ENCODE measurements at regions not wholly inside any gene's neighbourhood (a gene's known extent, or its start where the extent isn't known, plus 50 kb on each side); places are given as distances from the start of the nearest gene placed in this dataset.

DNA sequence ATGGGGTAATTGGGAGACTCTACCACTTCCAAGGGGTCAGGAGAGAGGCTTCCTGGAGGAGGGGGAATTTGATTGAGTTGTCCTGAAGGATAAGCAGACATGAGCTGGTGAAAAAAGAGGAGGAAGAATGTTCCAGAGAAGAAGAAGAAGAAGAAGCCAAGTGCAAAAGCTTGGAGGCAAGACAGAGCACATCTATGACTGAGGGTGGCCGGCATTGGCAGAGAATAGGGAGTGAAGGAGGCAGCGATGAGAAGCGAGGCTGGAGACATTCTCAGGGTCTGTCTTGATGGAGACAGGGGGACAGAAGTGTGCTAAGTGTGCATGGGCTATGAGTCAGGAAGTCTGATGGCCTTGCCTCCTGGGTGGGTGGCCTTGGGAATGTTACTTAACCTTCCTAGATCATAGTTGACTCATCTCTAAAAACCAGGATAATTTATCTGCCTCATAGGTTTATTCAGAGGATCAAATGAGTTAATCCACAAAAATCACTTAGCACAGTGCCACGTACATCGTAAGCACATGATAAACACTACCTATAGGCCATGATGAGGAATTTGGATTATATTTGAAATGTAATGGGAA, 171.7 kb downstream of the ABCC12 start:
- no peak for TF ChIP-seq POLR2A (IDR thresholded peaks at IDR 0.05; ENCODE audit: low read depth)
- TF ChIP-seq POLR2AphosphoS5 (IDR thresholded peaks at IDR 0.05): no peak
- TF ChIP-seq, protein P1, sequence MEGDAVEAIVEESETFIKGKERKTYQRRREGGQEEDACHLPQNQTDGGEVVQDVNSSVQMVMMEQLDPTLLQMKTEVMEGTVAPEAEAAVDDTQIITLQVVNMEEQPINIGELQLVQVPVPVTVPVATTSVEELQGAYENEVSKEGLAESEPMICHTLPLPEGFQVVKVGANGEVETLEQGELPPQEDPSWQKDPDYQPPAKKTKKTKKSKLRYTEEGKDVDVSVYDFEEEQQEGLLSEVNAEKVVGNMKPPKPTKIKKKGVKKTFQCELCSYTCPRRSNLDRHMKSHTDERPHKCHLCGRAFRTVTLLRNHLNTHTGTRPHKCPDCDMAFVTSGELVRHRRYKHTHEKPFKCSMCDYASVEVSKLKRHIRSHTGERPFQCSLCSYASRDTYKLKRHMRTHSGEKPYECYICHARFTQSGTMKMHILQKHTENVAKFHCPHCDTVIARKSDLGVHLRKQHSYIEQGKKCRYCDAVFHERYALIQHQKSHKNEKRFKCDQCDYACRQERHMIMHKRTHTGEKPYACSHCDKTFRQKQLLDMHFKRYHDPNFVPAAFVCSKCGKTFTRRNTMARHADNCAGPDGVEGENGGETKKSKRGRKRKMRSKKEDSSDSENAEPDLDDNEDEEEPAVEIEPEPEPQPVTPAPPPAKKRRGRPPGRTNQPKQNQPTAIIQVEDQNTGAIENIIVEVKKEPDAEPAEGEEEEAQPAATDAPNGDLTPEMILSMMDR (IDR thresholded peaks at IDR 0.05): no peak

Measured in esophagus muscularis mucosa (tissue), 3 donors.